GM13977 (cell line): ENCODE measurements at regions not wholly inside any gene's neighbourhood (a gene's known extent, or its start where the extent isn't known, plus 50 kb on each side); places are given as distances from the start of the nearest gene placed in this dataset.

Source experiments
- DNase-seq: peaks from one replicate; pipeline ENCODE4 v3.0.0; 2012; ENCODE audit warnings: low spot score
- CTCF ChIP-seq: IDR thresholded peaks from 2 replicates; pipeline ENCODE4 v1.5.1; 2012; ENCODE audit warnings: mild to moderate bottlenecking, control low read depth; ENCODE audit not compliant: insufficient read depth; ENCODE audit errors: extremely low read depth, missing control alignments
- in situ Hi-C: fragments of 300-500 bp; cut with MboI; formaldehyde crosslinking; loops from one replicate; pipeline ENCODE4 v1.12.0; 2022; ENCODE audit warnings: low sequenced_read_pairs, low pct_unique_long_range_greater_than_20kb, mixed read lengths, inconsistent platforms; ENCODE audit not compliant: unreplicated experiment

- no peak for DNase-seq
- no peak for TF ChIP-seq CTCF
- in situ Hi-C loops: no loop called here
Measured at GRCh38 chr18:54031243-54031642, 193.2 kb downstream of the MBD2 start.

- in situ Hi-C loops: no loop called here
- no peak for TF ChIP-seq CTCF
- no peak for DNase-seq
Measured at GRCh38 chr18:54030434-54030833, 194.0 kb downstream of the MBD2 start.

GRCh38 chr18:54023471-54023870, 201.0 kb downstream of the MBD2 start:
- DNase-seq: no peak
- in situ Hi-C loops: no loop called here
- TF ChIP-seq CTCF: no peak

GRCh38 chr18:54020966-54021365, 203.5 kb downstream of the MBD2 start:
- DNase-seq: no peak
- no peak for TF ChIP-seq CTCF
- in situ Hi-C loops: no loop called here

GRCh38 chr18:54020156-54020745, 204.2 kb downstream of the MBD2 start:
- in situ Hi-C loops: no loop called here
- no peak for TF ChIP-seq CTCF
- DNase-seq: no peak

- DNase-seq: no peak
- TF ChIP-seq CTCF: no peak
- in situ Hi-C loops: no loop called here
Measured at GRCh38 chr18:54019641-54020040, 204.8 kb downstream of the MBD2 start.

GRCh38 chr18:54013452-54013851, 211.0 kb downstream of the MBD2 start:
- in situ Hi-C loops: no loop called here
- no peak for DNase-seq
- TF ChIP-seq CTCF: no peak
